ENCODE measurements at regions not wholly inside any gene's neighbourhood (a gene's known extent, or its start where the extent isn't known, plus 50 kb on each side); places are given as distances from the start of the nearest gene placed in this dataset.

DNA sequence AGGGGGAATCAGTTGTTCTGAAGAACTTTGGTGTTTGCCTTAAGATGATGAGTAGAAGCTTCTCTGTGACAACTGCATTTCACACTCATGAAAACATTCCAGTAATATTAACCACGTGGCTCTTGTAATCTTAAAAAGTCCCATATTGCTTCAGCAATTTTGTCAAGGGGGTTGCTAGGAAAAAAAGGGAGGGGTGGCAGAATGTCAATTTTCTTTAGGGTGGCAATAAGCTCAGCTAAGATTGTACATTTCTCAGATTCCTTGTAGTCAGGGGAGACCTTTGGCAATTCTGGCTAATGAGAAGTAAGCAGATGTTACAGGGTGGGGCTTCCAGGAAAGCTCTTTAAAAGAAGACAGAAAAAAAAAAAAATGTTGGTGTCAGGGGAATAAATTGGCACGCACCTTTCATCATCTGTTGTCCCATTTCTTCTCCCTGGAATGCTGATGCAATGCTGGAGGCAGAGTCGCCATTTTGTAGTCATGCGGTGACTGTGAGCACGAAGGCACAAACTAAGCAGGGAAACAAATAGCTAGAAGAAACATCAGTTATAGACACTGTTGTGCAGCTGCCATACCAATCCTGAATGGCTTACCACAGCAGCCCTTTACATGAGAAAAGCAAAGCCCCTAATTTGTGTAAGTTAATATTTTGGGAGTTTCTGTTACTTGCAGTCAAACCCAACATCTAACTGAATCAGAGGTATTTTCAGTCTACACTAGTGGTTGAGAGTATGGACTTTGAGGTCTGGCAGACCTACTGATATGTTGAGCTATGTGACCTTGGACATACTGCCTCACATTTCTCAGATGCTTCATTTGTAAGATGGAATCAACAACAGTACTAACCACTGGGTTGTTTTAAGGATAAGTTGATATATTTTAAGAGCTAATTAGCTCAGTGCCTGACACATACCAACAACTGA lies 56.1 kb upstream of the MRPS6 start:
- TF ChIP-seq, protein P1, sequence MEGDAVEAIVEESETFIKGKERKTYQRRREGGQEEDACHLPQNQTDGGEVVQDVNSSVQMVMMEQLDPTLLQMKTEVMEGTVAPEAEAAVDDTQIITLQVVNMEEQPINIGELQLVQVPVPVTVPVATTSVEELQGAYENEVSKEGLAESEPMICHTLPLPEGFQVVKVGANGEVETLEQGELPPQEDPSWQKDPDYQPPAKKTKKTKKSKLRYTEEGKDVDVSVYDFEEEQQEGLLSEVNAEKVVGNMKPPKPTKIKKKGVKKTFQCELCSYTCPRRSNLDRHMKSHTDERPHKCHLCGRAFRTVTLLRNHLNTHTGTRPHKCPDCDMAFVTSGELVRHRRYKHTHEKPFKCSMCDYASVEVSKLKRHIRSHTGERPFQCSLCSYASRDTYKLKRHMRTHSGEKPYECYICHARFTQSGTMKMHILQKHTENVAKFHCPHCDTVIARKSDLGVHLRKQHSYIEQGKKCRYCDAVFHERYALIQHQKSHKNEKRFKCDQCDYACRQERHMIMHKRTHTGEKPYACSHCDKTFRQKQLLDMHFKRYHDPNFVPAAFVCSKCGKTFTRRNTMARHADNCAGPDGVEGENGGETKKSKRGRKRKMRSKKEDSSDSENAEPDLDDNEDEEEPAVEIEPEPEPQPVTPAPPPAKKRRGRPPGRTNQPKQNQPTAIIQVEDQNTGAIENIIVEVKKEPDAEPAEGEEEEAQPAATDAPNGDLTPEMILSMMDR (IDR thresholded peaks at IDR 0.05 in 2 of 3, conservative IDR thresholded peaks at IDR 0.05 in 1 of 3; ENCODE audit: control insufficient read depth in 2 of 3, extremely low read depth in 1 of 3, insufficient read depth in 1 of 3, low read depth in 3 of 3, low read length in 3 of 3) = no peak
- TF ChIP-seq MTA3 (IDR thresholded peaks at IDR 0.05; ENCODE audit: borderline replicate concordance, low read length) (no peak), NBN (IDR thresholded peaks at IDR 0.05) (no peak), EZH2 (IDR thresholded peaks at IDR 0.05; ENCODE audit: borderline replicate concordance, control insufficient read depth, low read depth, low read length) (no peak)

Data from GM12878 (cell line).